ENCODE measurements at regions not wholly inside any gene's neighbourhood (a gene's known extent, or its start where the extent isn't known, plus 50 kb on each side); places are given as distances from the start of the nearest gene placed in this dataset.

DNA sequence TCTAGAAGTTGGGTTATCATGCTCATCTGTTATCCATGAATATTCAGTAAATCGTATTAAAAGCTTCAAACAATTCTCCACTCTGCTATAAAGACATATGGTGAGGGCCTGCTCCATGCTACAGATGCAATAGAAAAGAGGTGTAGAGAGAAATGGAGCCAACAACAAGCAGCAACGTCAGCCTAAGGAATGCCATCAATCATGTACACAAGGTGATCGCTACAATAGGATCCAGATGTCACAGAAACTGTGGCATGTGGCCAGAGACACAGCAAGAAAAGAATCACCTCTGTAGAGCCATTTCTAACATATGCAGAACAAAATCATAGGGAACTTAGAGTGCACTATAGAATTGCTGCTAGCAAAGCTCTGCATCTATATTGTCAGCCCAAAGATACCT, 1188.1 kb downstream of the PCDH7 start:
- TF ChIP-seq, protein P1, sequence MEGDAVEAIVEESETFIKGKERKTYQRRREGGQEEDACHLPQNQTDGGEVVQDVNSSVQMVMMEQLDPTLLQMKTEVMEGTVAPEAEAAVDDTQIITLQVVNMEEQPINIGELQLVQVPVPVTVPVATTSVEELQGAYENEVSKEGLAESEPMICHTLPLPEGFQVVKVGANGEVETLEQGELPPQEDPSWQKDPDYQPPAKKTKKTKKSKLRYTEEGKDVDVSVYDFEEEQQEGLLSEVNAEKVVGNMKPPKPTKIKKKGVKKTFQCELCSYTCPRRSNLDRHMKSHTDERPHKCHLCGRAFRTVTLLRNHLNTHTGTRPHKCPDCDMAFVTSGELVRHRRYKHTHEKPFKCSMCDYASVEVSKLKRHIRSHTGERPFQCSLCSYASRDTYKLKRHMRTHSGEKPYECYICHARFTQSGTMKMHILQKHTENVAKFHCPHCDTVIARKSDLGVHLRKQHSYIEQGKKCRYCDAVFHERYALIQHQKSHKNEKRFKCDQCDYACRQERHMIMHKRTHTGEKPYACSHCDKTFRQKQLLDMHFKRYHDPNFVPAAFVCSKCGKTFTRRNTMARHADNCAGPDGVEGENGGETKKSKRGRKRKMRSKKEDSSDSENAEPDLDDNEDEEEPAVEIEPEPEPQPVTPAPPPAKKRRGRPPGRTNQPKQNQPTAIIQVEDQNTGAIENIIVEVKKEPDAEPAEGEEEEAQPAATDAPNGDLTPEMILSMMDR (IDR thresholded peaks at IDR 0.05): no peak
- TF ChIP-seq POLR2A (IDR thresholded peaks at IDR 0.05): no peak
- no peak for TF ChIP-seq POLR2AphosphoS5 (IDR thresholded peaks at IDR 0.05)
